HG02759 (cell line): ENCODE measurements at regions not wholly inside any gene's neighbourhood (a gene's known extent, or its start where the extent isn't known, plus 50 kb on each side); places are given as distances from the start of the nearest gene placed in this dataset.

Experiments
- ATAC-seq: cut with Tn5 transposase; IDR thresholded peaks from one replicate; pipeline ENCODE4 v1.9.1; 2021; ENCODE audit warnings: mild to moderate bottlenecking, moderate library complexity; ENCODE audit not compliant: unreplicated experiment

DNA sequence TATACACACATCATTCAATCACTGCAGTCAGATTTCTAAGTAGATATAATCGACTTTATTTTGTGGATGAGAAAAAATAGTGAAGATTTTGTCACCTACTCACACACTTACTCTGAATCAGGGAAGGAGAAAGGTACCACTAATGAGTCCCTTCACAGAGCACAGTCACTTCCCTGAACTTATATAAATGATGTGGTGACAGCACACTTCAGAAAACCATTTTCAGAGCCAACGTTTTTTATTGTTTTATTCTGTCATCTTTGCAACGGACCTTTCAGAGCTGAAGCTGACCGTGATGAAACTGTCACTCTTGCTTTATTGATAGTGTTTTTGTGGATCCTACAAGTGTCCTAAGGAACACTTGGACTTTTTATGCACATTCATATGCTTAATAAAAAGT lies 956.6 kb downstream of the SQOR start:
- ATAC-seq: no peak

DNA sequence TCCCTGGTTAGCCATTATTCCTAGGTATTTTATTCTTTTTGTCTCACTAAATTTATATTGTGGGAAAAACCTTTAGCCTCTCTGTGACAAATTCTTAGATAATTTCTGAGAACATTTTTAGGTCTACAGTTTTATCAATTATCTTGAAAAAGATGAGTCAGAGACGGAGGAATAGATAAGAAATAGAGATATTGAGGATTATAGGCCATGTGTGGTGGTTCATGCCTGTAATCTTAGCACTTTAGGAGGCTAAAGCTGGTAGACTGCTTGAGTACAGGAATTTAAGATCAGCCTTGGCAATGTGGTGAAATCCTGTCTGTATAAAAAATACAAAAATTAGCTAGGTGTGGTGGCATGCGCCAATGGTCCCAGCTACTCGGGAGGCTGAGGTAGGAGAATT lies 960.2 kb downstream of the SQOR start:
- ATAC-seq: no peak

GRCh38 chr15:46607077-46607476 lies 972.2 kb downstream of the SQOR start:
- no peak for ATAC-seq

GRCh38 chr15:46616033-46616432 lies 981.2 kb downstream of the SQOR start:
- ATAC-seq: no peak

DNA sequence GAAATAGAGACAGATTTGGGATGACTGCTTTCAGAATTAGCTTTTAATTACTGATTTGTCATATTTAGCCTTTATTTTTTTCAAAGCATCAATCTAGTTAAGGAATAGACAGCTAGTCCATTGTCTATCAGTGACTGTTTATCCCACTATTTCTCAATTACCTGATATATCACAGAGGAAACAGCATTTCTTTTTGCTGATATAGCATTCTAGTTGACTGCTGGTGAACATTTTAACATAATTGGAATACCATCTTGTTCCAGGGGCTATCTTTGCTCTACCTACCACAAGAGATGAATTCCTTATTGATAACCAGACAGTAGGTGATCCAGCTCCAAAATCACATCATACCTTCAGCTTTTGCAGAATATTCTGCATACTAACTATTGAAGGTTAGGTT lies 982.7 kb downstream of the SQOR start:
- ATAC-seq: no peak

DNA sequence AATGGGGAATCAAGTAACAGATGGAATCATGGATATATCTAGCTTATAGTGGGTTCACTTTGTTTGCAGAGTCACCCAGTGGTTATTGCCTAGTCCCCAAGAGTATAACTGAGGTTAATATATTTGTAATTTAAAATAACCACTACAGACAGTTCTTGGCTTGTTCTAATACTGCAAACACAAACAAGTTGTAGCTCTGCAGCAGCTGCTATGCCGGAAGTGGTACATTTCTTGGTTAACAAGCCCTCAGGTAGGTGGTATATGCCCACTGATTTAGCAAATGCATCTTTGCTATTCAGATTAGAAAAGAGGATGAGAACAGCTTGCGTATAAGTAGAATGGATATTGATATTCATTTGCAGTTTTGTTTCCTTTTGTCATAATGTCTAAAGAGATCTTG lies 984.2 kb downstream of the SQOR start:
- no peak for ATAC-seq

GRCh38 chr15:46620392-46621013 lies 985.7 kb downstream of the SQOR start:
- ATAC-seq: no peak

DNA sequence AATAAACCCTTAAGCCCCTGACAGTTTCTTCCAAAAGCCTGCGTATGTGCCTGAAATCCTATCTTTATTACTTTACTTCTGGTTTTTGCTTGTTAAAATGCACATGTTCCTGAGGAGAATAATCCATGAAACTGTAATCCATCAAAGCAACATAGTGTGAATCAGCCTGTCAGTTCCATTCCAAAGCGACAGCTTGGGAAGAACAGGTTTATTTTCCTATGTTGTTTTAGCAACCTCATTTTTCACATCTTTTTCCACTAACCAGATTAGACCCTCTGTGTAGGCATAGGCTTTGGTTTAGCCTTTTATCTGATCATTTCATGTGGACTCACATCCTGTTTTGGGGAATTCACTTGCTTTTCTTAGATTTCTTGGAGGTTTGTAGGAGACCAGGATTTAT lies 988.0 kb downstream of the SQOR start:
- no peak for ATAC-seq

- ATAC-seq: no peak
Observed at GRCh38 chr15:46636206-46636605, 1001.4 kb downstream of the SQOR start.

DNA sequence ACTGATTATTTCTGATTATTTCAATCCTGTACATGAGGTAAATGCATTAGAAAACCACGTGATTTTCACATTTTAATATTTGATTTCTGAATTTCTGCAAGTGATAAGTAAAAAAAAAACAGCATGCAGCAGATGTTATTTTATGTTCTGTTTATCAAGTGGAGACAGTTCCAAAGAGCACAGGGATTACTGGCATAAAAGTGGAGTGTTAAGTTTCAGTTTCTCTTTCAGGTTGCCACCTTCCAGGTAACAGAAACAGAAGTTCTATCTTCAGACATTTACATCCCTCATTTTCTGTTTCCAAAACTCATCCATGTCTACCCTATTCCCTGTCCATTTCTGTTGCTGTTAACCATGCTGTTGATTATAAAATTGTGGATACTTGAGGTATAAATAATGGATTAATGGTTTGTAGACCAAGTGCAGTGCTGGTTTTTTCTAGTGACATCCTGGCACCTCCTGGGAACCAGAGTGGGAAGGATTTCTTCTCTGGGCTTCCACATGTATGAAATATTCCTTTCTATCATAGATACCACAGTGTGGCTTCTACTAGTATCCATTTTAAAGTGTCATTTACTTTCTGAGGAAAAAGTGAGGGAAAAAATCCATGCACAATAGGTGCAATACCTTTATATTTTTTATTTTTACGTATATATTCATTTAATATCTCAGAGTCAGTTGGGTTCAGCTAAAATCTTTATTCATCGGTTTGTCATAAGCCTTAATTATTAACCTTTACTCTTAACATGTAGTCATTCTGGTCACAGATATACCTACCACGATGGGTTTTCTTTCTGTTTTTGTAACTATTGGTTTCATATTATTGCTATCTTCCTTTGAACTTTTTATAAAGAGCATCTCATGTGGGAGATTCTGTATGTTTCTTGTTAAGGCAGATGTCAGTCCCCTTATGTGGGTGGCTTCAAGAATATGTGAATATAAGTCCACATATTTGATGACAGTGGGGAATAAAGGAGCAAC lies 1010.0 kb downstream of the SQOR start:
- no peak for ATAC-seq

DNA sequence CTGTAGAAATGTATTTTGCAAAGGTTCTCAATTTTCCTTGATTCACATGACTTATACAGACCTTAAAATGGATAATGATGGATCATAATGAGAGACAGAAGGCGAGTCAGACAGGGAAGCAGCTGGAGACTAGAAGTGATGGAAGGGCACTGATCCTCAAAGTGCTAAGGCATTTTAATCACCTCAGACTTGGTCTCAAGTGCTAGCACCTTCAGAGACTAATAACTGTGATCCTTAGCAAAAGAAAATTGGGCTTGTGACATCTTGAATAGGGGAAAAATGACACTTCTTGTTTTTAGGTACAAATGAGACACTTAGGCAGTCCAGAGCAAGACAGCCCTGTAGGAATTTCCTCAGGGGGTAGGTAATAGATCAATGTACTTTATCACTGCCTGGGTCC lies 1011.7 kb downstream of the SQOR start:
- ATAC-seq: no peak

- no peak for ATAC-seq
Observed at GRCh38 chr15:46647046-46647445, 1012.2 kb downstream of the SQOR start.

DNA sequence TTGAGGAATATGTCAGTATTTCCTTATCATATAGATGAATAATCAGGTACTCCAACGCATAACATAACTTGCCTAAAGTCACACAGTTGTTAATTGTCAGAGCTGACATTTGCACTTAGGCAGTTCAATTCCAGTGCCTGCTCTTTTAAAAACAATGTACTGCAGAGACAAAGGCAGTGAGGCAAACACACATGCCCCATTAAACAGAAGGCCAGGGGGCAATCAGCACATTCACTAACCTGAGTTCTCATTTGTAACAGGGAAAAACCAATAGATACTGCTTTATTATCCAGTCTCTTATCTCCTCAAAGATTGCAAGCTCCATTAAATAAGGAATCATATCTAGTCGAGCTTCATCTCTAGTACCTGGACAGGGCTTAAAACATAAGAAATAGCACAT lies 1017.4 kb downstream of the SQOR start:
- no peak for ATAC-seq

GRCh38 chr15:46654993-46655392 lies 1020.2 kb downstream of the SQOR start:
- ATAC-seq: no peak

- no peak for ATAC-seq
Observed at GRCh38 chr15:46660096-46660842, 1025.4 kb downstream of the SQOR start.

GRCh38 chr15:46670258-46670657 lies 1035.4 kb downstream of the SQOR start:
- no peak for ATAC-seq

GRCh38 chr15:46671336-46671735 lies 1036.5 kb downstream of the SQOR start:
- ATAC-seq: no peak

- ATAC-seq: no peak
Observed at GRCh38 chr15:46672041-46672440, 1037.2 kb downstream of the SQOR start.

- no peak for ATAC-seq
Observed at GRCh38 chr15:46676233-46677206, 1040.8 kb upstream of the SEMA6D start.

GRCh38 chr15:46677491-46677890 lies 1039.8 kb upstream of the SEMA6D start:
- no peak for ATAC-seq
